GM19463 (cell line): ENCODE measurements at regions not wholly inside any gene's neighbourhood (a gene's known extent, or its start where the extent isn't known, plus 50 kb on each side); places are given as distances from the start of the nearest gene placed in this dataset.
"Not testable (repeated sequence)": the region's sequence is repeated elsewhere in the genome, so short reads cannot be mapped to it uniquely, and the experiment has no call there.

Source experiments
- ATAC-seq: cut with Tn5 transposase; IDR thresholded peaks from one replicate; pipeline ENCODE4 v1.9.1; 2021; ENCODE audit warnings: mild to moderate bottlenecking, moderate library complexity; ENCODE audit not compliant: unreplicated experiment

GRCh38 chr5:158607088-158607487, 492.6 kb downstream of the EBF1 start:
- no peak for ATAC-seq

GRCh38 chr5:158606233-158606632, 493.5 kb downstream of the EBF1 start:
- ATAC-seq: no peak

GRCh38 chr5:158602981-158603380, 496.7 kb downstream of the EBF1 start:
- ATAC-seq: no peak

- ATAC-seq: no peak
These were observed 498.6 kb downstream of the EBF1 start for GRCh38 chr5:158601118-158601517.

GRCh38 chr5:158600679-158601078, 499.0 kb downstream of the EBF1 start:
- no peak for ATAC-seq

GRCh38 chr5:158599157-158599556, 500.6 kb downstream of the EBF1 start:
- no peak for ATAC-seq

- no peak for ATAC-seq
These were observed 505.0 kb downstream of the EBF1 start for GRCh38 chr5:158594595-158595242.

- no peak for ATAC-seq
These were observed 505.8 kb downstream of the EBF1 start for GRCh38 chr5:158593925-158594324.

GRCh38 chr5:158591301-158591863, 508.3 kb downstream of the EBF1 start:
- no peak for ATAC-seq

GRCh38 chr5:158590746-158591300, 508.9 kb downstream of the EBF1 start:
- no peak for ATAC-seq

- no peak for ATAC-seq
These were observed 509.8 kb downstream of the EBF1 start for GRCh38 chr5:158589939-158590338.

- ATAC-seq: no peak
These were observed 511.1 kb downstream of the EBF1 start for GRCh38 chr5:158588617-158589016.

GRCh38 chr5:158586054-158586453, 513.7 kb downstream of the EBF1 start:
- no peak for ATAC-seq

- not testable (repeated sequence) for ATAC-seq
These were observed 517.0 kb downstream of the EBF1 start for GRCh38 chr5:158582669-158583068.

- ATAC-seq: no peak
These were observed 525.9 kb downstream of the EBF1 start for GRCh38 chr5:158573829-158574228.

GRCh38 chr5:158570502-158570901, 529.2 kb downstream of the EBF1 start:
- no peak for ATAC-seq

GRCh38 chr5:158569534-158569933, 530.2 kb downstream of the EBF1 start:
- ATAC-seq: no peak

- no peak for ATAC-seq
These were observed 534.5 kb downstream of the EBF1 start for GRCh38 chr5:158565017-158565789.

GRCh38 chr5:158563760-158564390, 535.8 kb downstream of the EBF1 start:
- no peak for ATAC-seq

GRCh38 chr5:158561562-158562190, 538.0 kb downstream of the EBF1 start:
- ATAC-seq: no peak

- peak; percentile 95 for ATAC-seq
These were observed 539.5 kb downstream of the EBF1 start for GRCh38 chr5:158560170-158560569.
